ENCODE measurements at regions not wholly inside any gene's neighbourhood (a gene's known extent, or its start where the extent isn't known, plus 50 kb on each side); places are given as distances from the start of the nearest gene placed in this dataset.

DNA sequence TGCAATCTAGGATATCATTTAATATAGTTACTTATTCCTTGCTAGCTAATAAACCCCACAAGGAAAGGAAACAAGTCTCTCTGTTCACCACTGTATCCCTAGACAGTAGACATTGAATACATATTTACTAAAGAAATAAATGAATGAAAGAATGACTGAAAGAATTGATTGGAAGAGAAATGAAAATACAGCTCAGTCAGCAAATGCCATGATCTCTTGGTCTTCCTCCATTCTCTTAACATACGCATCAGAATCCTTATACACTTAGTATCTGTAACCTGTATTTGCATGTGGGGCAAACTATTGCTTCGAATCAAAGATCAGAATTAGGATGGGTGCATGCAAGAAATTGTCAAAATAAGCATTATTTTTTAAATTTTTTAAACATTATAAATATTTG is 500.8 kb upstream of the ADGRL2 start:
- H3K9me3 ChIP-seq (ENCODE audit: control insufficient read depth, insufficient read depth, low read length): no peaks in the 10 kb centered on the region
- peaks cover 9% of the 10 kb centered on the region for H3K4me1 ChIP-seq (ENCODE audit: control insufficient read depth, insufficient read depth, low read length)
- H3K4me3 ChIP-seq (ENCODE audit: low read depth, low read length): no peak overlapping the region
- no peak overlapping the region for H3K9ac ChIP-seq (ENCODE audit: low read depth, low read length)
- H3K36me3 ChIP-seq (ENCODE audit: control insufficient read depth, insufficient read depth, low read length): no peaks in the 10 kb centered on the region
- H3K27me3 ChIP-seq (ENCODE audit: control insufficient read depth, insufficient read depth, low read length): no peaks in the 10 kb centered on the region
- no peak overlapping the region for H3K27ac ChIP-seq (ENCODE audit: low read depth, low read length)

DNA sequence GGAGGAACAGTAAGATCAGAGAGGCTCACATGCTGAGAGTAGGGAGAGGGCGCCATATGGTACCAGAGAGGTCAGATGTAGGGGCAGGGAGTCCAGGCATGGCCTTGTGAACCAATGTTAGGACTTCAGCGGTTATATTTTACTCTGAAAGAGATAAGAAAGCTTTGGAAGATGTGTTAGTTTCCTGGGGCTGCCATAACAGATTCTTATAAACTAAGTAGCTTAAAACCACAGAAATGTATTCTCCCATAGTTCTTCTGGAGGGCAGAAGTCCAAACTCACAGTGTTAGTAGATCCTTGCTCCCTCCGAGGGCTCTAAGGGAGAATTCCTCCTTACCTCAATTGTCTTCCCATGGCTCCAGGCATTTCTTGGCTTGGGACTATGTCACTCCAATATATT is 502.5 kb upstream of the ADGRL2 start:
- no peaks in the 10 kb centered on the region for H3K36me3 ChIP-seq (ENCODE audit: control insufficient read depth, insufficient read depth, low read length)
- H3K27ac ChIP-seq (ENCODE audit: low read depth, low read length): no peak overlapping the region
- no peaks in the 10 kb centered on the region for H3K9me3 ChIP-seq (ENCODE audit: control insufficient read depth, insufficient read depth, low read length)
- no peak overlapping the region for H3K9ac ChIP-seq (ENCODE audit: low read depth, low read length)
- H3K27me3 ChIP-seq (ENCODE audit: control insufficient read depth, insufficient read depth, low read length): no peaks in the 10 kb centered on the region
- H3K4me1 ChIP-seq (ENCODE audit: control insufficient read depth, insufficient read depth, low read length): no peaks in the 10 kb centered on the region; the same call in 1 of the 2 replicates
- H3K4me3 ChIP-seq (ENCODE audit: low read depth, low read length): no peak overlapping the region

DNA sequence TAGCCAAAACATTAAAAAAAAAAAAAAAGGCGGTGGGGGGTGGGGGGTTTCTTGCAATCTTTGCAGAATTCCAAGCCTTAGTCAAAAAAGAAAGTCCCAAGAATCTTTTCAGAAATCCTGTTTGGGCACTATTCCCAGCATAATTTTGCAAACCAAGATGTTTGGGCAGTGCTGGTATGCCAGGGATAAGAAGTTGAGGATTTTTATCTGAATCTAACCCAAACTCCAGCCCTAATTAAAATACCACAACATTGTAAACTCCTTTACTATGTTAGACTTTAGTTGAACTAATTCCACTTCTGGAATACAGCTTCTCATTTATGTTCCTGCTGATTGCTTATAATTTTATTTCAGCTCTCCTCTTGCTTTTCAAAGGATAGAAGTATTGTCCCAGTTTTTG is 504.1 kb upstream of the ADGRL2 start:
- H3K4me1 ChIP-seq (ENCODE audit: control insufficient read depth, insufficient read depth, low read length): no peaks in the 10 kb centered on the region; the same call in 1 of the 2 replicates
- no peak overlapping the region for H3K9ac ChIP-seq (ENCODE audit: low read depth, low read length)
- H3K9me3 ChIP-seq (ENCODE audit: control insufficient read depth, insufficient read depth, low read length): no peaks in the 10 kb centered on the region
- H3K36me3 ChIP-seq (ENCODE audit: control insufficient read depth, insufficient read depth, low read length): no peaks in the 10 kb centered on the region
- no peaks in the 10 kb centered on the region for H3K27me3 ChIP-seq (ENCODE audit: control insufficient read depth, insufficient read depth, low read length)
- H3K27ac ChIP-seq (ENCODE audit: low read depth, low read length): no peak overlapping the region
- no peak overlapping the region for H3K4me3 ChIP-seq (ENCODE audit: low read depth, low read length)

DNA sequence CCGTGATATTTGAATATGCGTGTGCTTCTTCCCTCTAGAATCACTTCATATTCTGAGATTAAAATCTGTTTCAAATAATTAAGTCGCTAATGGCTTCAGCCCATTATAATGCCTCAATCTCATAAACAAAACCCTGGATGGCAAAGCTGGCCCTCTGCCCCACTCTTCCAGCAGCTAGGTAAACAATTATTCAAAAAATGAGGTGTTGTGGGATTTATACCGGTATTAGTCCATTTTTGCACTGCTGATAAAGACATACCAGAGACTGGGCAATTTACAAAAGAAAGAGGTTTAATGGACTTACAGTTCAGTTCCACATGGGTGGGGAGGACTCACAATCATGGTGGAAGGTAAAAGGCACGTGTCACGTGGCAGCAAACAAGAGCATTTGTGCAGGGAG is 510.4 kb upstream of the ADGRL2 start:
- Histone ChIP-seq H3K4me3 (ENCODE audit: low read depth, low read length) (no peak overlapping the region), H3K36me3 (ENCODE audit: control insufficient read depth, insufficient read depth, low read length) (no peaks in the 10 kb centered on the region), H3K27me3 (ENCODE audit: control insufficient read depth, insufficient read depth, low read length) (no peaks in the 10 kb centered on the region), H3K9ac (ENCODE audit: low read depth, low read length) (no peak overlapping the region), H3K9me3 (ENCODE audit: control insufficient read depth, insufficient read depth, low read length) (no peaks in the 10 kb centered on the region), H3K4me1 (ENCODE audit: control insufficient read depth, insufficient read depth, low read length) (no peaks in the 10 kb centered on the region), H3K27ac (ENCODE audit: low read depth, low read length) (no peak overlapping the region)

DNA sequence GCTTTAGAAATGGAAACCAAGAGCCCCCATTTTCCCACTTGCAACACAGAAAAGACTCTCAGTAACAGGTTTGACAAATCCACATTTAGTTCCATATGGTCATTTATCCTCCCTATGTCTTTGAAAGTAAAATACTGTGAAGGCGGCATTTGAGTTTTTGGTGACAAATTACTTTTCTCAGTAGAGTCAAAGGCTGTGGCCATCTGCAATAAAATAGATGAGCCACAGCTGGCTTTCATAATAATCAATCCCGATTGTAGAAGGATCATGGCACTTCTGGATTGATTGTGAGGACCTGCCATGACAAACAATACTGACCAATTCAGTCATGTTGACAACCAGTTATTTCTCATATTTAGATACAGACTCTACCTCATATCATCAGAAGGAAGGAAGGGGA is 512.0 kb upstream of the ADGRL2 start:
- Histone ChIP-seq H3K9me3 (ENCODE audit: control insufficient read depth, insufficient read depth, low read length) (no peaks in the 10 kb centered on the region), H3K27ac (ENCODE audit: low read depth, low read length) (no peak overlapping the region), H3K4me3 (ENCODE audit: low read depth, low read length) (no peak overlapping the region), H3K9ac (ENCODE audit: low read depth, low read length) (no peak overlapping the region), H3K4me1 (ENCODE audit: control insufficient read depth, insufficient read depth, low read length) (no peaks in the 10 kb centered on the region), H3K27me3 (ENCODE audit: control insufficient read depth, insufficient read depth, low read length) (no peaks in the 10 kb centered on the region), H3K36me3 (ENCODE audit: control insufficient read depth, insufficient read depth, low read length) (no peaks in the 10 kb centered on the region)

DNA sequence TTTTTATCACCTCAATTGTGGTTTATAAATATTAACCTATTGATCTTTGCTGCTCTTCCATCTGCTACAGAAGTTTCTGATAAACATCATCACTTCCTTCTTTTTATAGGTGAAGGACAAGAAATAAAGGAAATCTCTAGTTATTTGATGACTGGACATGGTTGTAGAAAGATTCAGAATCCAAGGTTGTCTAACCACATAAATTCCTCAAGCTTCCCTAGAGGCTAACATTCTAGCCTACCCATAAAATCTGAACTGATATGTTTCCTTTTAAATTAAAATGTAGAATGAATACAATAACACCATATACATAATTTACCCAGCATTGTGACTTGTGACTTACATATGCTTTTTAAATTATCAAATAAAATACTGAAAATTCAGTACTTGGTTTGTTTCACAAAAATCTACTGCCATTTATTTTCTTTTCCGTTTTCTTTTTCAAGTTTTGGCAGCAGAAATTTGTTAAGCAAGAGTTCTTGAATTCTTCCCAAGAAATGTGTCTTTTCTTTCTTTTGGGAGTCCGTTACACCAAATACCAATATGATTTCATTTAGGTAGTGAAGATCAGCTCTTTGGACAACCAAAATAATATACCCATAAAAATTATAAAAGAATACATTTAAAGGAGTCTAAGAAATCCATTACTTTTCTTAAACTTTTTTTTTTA is 513.2 kb upstream of the ADGRL2 start:
- Histone ChIP-seq H3K27me3 (ENCODE audit: control insufficient read depth, insufficient read depth, low read length) (no peaks in the 10 kb centered on the region), H3K4me3 (ENCODE audit: low read depth, low read length) (no peak overlapping the region), H3K9ac (ENCODE audit: low read depth, low read length) (no peak overlapping the region), H3K9me3 (ENCODE audit: control insufficient read depth, insufficient read depth, low read length) (no peaks in the 10 kb centered on the region), H3K4me1 (ENCODE audit: control insufficient read depth, insufficient read depth, low read length) (no peaks in the 10 kb centered on the region), H3K36me3 (ENCODE audit: control insufficient read depth, insufficient read depth, low read length) (no peaks in the 10 kb centered on the region), H3K27ac (ENCODE audit: low read depth, low read length) (no peak overlapping the region)

DNA sequence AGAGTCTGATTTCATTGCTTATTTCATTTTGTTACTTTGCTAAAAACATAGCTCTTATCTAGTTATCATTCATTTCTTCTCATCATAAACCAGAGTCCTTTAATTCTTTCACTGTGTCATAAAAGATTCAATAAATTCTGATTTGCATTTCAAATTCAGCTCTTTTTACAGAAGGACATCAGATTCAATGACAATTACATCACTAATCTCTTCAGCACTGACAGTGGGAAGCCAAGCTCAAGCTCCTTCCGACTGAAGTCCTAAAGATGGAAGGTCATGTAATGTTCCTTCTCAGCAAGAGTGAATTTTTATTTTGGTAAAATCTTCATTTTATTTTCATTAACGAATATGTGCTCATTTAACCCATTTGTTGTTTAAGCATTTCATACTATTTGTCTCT is 530.7 kb upstream of the ADGRL2 start:
- Histone ChIP-seq H3K9me3 (ENCODE audit: control insufficient read depth, insufficient read depth, low read length) (no peaks in the 10 kb centered on the region), H3K36me3 (ENCODE audit: control insufficient read depth, insufficient read depth, low read length) (no peaks in the 10 kb centered on the region), H3K4me3 (ENCODE audit: low read depth, low read length) (no peak overlapping the region), H3K27ac (ENCODE audit: low read depth, low read length) (no peak overlapping the region), H3K9ac (ENCODE audit: low read depth, low read length) (no peak overlapping the region), H3K4me1 (ENCODE audit: control insufficient read depth, insufficient read depth, low read length) (peaks cover 40% of the 10 kb centered on the region), H3K27me3 (ENCODE audit: control insufficient read depth, insufficient read depth, low read length) (no peaks in the 10 kb centered on the region)

DNA sequence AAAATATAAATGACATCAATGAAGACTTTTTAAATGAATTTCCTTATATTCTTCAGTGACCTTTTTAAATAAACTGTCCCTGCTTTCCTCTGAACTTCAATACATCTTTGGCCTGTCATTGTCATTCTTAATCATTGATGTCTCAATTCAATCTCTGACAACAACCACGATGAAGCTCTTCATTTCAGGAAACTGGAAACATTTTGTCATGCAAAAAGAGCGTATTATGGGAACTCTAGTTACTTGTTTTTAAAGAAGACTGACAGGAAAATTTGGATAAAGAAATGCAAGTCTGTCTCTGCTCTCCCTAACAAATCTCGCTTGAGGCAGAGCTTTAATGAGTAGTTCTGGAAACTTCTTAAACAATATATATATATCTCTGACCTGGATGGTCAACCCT is 535.8 kb upstream of the ADGRL2 start:
- Histone ChIP-seq H3K9ac (ENCODE audit: low read depth, low read length) (no peak overlapping the region), H3K27me3 (ENCODE audit: control insufficient read depth, insufficient read depth, low read length) (no peaks in the 10 kb centered on the region), H3K4me3 (ENCODE audit: low read depth, low read length) (0 out of 2 replicates have a peak overlapping the region, but pooled peaks have one; percentile 17), H3K4me1 (ENCODE audit: control insufficient read depth, insufficient read depth, low read length) (peaks cover 48% of the 10 kb centered on the region), H3K36me3 (ENCODE audit: control insufficient read depth, insufficient read depth, low read length) (no peaks in the 10 kb centered on the region), H3K27ac (ENCODE audit: low read depth, low read length) (peak overlapping the region; percentile 82), H3K9me3 (ENCODE audit: control insufficient read depth, insufficient read depth, low read length) (no peaks in the 10 kb centered on the region)

DNA sequence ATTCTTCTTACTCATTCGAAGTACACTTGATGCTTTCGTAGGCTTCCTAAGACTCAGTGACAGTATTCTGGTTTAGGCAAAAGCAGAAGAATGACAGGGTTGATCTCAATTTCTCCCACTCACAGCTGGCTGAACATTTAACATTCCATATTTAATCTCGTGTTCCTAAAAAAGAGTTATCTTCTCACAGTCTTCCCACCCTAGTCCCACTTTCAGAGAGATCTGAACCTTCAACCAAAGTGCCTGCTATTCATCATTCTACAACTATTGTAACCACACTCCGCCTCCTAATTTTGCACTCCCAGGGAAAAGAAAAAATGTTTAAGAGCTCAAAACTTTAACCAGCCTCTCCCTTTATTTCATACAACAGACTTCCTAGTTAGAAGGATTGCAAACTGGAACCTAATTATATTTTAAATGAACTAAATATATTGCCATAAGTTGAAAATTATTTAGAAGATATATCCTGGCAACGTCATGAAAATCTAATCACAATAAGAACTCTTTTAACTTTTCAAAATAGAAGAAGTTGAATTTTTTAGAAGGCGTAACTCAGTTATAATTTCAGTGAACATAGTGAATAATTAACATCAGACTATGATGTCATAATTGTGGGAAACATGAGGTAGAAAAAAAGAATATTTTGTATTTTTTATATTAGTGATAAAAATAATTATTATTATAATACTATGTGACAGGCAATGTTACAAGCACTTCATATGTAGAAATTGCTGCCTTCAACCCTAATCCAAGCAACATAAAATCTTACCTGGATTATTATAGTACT is 540.9 kb upstream of the ADGRL2 start:
- peaks cover 14% of the 10 kb centered on the region for H3K4me1 ChIP-seq (ENCODE audit: control insufficient read depth, insufficient read depth, low read length)
- no peak overlapping the region for H3K4me3 ChIP-seq (ENCODE audit: low read depth, low read length)
- no peaks in the 10 kb centered on the region for H3K36me3 ChIP-seq (ENCODE audit: control insufficient read depth, insufficient read depth, low read length)
- no peaks in the 10 kb centered on the region for H3K9me3 ChIP-seq (ENCODE audit: control insufficient read depth, insufficient read depth, low read length)
- no peaks in the 10 kb centered on the region for H3K27me3 ChIP-seq (ENCODE audit: control insufficient read depth, insufficient read depth, low read length)
- no peak overlapping the region for H3K9ac ChIP-seq (ENCODE audit: low read depth, low read length)
- no peak overlapping the region for H3K27ac ChIP-seq (ENCODE audit: low read depth, low read length)

DNA sequence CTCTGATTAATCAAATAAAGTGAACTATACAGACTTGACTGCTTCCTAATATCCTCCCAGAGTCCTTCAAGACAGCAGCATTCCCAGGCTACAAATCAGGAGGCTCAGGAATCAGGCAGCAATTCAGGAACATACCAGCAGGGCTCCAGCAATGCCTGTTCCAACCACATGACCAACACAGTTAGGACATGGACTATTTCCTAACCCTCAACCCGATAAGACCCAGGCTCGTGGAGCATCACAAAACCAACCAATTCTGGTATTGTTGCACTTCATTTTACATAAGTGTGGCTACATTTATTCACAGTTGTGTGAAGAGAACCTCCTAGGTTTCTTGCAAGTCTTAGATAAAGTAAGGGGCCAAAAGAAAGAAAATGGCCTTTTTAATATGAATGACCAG is 546.2 kb upstream of the ADGRL2 start:
- Histone ChIP-seq H3K36me3 (ENCODE audit: control insufficient read depth, insufficient read depth, low read length) (peaks cover 8% of the 10 kb centered on the region), H3K27ac (ENCODE audit: low read depth, low read length) (peak overlapping the region; percentile 27), H3K27me3 (ENCODE audit: control insufficient read depth, insufficient read depth, low read length) (no peaks in the 10 kb centered on the region), H3K9me3 (ENCODE audit: control insufficient read depth, insufficient read depth, low read length) (no peaks in the 10 kb centered on the region), H3K4me3 (ENCODE audit: low read depth, low read length) (no peak overlapping the region), H3K9ac (ENCODE audit: low read depth, low read length) (no peak overlapping the region), H3K4me1 (ENCODE audit: control insufficient read depth, insufficient read depth, low read length) (peaks cover 43% of the 10 kb centered on the region)

DNA sequence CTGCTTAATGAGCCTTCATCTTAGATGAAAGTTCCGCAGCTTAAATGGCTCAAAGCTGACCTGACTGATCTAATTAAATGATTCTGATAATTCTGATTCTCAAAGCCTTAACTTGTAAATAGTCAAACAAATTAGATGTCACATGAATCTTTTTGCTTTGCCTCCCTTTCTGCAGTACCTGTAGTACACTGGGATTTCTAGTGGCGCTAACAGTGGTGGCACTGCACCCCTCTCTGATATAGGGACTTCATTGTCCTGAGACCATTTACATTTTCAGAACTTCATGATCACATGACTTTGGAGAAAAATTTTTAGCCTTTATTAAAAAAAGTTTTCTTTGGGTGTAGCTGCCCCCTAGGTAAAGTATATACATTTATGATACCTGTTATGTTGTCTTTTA is 546.7 kb upstream of the ADGRL2 start:
- peak overlapping the region; percentile 27 for H3K27ac ChIP-seq (ENCODE audit: low read depth, low read length)
- no peak overlapping the region for H3K4me3 ChIP-seq (ENCODE audit: low read depth, low read length)
- H3K9me3 ChIP-seq (ENCODE audit: control insufficient read depth, insufficient read depth, low read length): no peaks in the 10 kb centered on the region
- H3K4me1 ChIP-seq (ENCODE audit: control insufficient read depth, insufficient read depth, low read length): peaks cover 43% of the 10 kb centered on the region
- H3K27me3 ChIP-seq (ENCODE audit: control insufficient read depth, insufficient read depth, low read length): no peaks in the 10 kb centered on the region
- peaks cover 8% of the 10 kb centered on the region for H3K36me3 ChIP-seq (ENCODE audit: control insufficient read depth, insufficient read depth, low read length)
- H3K9ac ChIP-seq (ENCODE audit: low read depth, low read length): 0 out of 2 replicates have a peak overlapping the region, but pooled peaks have one; percentile 9

Data from HUES48 (cell line).